Activated CD4-positive, alpha-beta T cell treated with anti-CD3 and anti-CD28 coated beads for 36 hours (primary cell): ENCODE measurements at regions not wholly inside any gene's neighbourhood (a gene's known extent, or its start where the extent isn't known, plus 50 kb on each side); places are given as distances from the start of the nearest gene placed in this dataset.
"Not testable (repeated sequence)": the region's sequence is repeated elsewhere in the genome, so short reads cannot be mapped to it uniquely, and the experiment has no call there.

Source experiments
- ATAC-seq: fragments of 200-7000 bp; cut with Tn5 transposase; one replicate; pipeline ENCODE4 v1.10.0; 2021; ENCODE audit warnings: mild to moderate bottlenecking, moderate library complexity
- CTCF ChIA-PET: fragments of 350-600 bp; sonication (Branson Sonifier 250); formaldehyde crosslinking; loops from one replicate; lab custom pipeline; 2021; ENCODE audit warnings: antibody characterized with exemption; lab: Charles Lee
- POLR2A ChIA-PET: fragments of 350-600 bp; sonication (Branson Sonifier 250); formaldehyde crosslinking; loops from one replicate; lab custom pipeline; 2021; ENCODE audit warnings: antibody characterized with exemption, inconsistent platforms; lab: Charles Lee
- DNase-seq: peaks from one replicate; pipeline ENCODE4 v3.0.0-alpha.2; 2020
- H3K27ac Mint-ChIP-seq: one replicate; pipeline ENCODE4 v1.8.0; 2021; ENCODE audit warnings: mixed read lengths
- H3K27me3 Mint-ChIP-seq: one replicate; pipeline ENCODE4 v1.8.0; 2021; ENCODE audit warnings: mixed read lengths
- H3K36me3 Mint-ChIP-seq: one replicate; pipeline ENCODE4 v1.8.0; 2021; ENCODE audit warnings: low read depth, mixed read lengths
- H3K4me1 Mint-ChIP-seq: one replicate; pipeline ENCODE4 v1.8.0; 2021; ENCODE audit warnings: mixed read lengths
- H3K4me3 Mint-ChIP-seq: one replicate; pipeline ENCODE4 v1.8.0; 2021; ENCODE audit warnings: mild to moderate bottlenecking, moderate library complexity, mixed read lengths
- H3K9me3 Mint-ChIP-seq: one replicate; pipeline ENCODE4 v1.8.0; 2021; ENCODE audit warnings: low read depth, mixed read lengths
- intact Hi-C, 2 experiments: fragments of 100-400 bp; cut with DNase I in 1 of 2; cut with micrococcal nuclease in 1 of 2; formaldehyde crosslinking; loops; one replicate each; pipeline versions ENCODE4 v1.14.2 to v1.15.1; 2022 to 2024; cut with DNase I, micrococcal nuclease

DNA sequence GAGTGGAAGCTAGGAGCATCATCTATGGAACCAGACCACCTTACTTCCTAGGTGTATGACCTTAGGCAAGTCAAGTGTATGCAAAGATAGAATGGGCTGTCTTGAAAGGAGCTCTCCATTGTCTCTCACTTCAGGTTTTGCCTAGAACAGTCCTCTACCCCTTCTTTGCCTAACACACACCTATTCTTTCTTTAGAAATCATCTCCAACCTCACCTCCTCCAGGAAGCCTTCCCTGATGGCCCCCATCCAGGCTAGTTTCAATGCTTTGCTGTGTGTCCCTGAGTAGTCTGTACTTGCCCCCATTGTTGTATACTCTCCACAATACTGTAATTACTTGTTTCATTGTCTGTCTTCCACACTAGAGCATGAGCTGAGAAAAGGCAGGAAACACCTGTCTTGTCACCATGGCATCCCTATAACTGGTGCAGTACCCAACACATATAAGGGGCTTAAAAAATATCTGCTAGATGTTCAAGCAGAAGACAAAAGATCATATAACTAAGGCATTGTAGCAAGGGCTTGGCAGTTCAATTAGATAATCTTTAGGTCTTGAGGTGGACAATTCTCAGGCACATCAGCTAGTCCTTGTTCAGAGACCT is 83.0 kb downstream of the RRAGC start:
- no peak for ATAC-seq
- intact Hi-C loops = no loop called here
- no peak overlapping the region for H3K27ac Mint-ChIP-seq
- peaks cover 19% of the 10 kb centered on the region for H3K27me3 Mint-ChIP-seq
- H3K4me1 Mint-ChIP-seq = no peaks in the 10 kb centered on the region
- no peak overlapping the region for H3K4me3 Mint-ChIP-seq
- H3K36me3 Mint-ChIP-seq = no peaks in the 10 kb centered on the region
- ChIA-PET CTCF (interaction anchor here (0.6 kb wide), 1 partner anchor 110 kb away, joined by 3 read pairs; no protein-coding TSS in a partner anchor), POLR2A (no interaction called here)
- no peak for DNase-seq
- H3K9me3 Mint-ChIP-seq = no peaks in the 10 kb centered on the region

DNA sequence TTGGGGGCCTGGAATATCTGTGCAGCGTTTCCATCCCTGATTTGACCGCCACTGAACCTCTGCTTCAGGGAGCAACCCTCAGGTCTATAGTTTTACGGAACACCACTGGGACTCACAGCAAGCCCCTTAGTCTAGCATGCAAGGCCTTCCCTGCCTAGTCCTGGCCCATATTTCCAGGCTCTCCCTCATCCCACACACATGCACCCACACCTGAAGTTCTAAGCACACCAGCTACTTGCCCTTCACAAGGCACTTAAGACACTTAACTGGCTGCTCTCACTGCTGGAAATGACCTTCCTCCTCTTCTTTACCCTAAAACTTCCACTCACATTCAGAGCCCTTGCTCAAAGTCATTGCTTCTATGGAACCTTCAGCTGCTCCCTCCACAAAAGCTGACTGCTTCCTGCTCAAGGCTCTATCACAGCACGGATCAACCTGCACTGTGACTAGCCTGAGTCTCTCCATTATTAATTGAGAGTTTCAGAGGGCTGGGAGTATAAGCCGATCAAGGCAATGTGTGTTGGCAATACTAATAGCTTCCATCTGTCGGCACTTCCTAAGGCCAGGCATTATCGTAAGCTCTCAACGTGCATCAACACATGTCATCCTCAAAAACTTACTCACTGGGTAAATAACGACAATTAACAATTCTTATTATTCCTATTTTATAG is 84.3 kb downstream of the RRAGC start:
- CTCF ChIA-PET = interaction anchor here (1.1 kb wide), 1 partner anchor 60 kb away, joined by 3 read pairs; no protein-coding TSS in a partner anchor

DNA sequence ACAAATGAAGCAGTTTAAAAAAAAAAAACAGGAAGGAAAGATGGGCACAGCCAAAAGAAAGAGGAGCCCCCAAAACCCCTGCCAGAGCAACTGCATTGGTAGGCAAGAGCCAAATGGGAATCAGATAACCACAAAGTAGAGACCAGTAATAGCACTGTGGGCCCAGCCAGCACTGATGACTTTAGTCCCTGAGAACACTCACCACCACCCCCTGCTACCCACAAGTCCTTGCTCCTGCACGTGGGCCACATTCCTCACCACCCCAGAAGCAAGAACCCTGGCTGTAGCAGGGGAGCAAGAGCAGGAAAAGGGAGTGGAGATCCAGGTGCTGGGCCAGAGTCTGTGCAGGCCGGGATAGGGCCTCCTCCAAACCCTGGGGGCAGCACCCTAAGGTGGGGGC is 86.1 kb downstream of the RRAGC start:
- intact Hi-C loops = no loop called here
- POLR2A ChIA-PET = no interaction called here

More for the DNA sequence above, 84.3 kb downstream of the RRAGC start:
- POLR2A ChIA-PET = no interaction called here
- DNase-seq (no peak), ATAC-seq (no peak)
- Mint-ChIP-seq H3K27ac (no peak overlapping the region), H3K9me3 (no peaks in the 10 kb centered on the region), H3K36me3 (no peaks in the 10 kb centered on the region), H3K27me3 (peaks cover 14% of the 10 kb centered on the region), H3K4me3 (no peak overlapping the region), H3K4me1 (no peaks in the 10 kb centered on the region)
- intact Hi-C loops = no loop called here

DNA sequence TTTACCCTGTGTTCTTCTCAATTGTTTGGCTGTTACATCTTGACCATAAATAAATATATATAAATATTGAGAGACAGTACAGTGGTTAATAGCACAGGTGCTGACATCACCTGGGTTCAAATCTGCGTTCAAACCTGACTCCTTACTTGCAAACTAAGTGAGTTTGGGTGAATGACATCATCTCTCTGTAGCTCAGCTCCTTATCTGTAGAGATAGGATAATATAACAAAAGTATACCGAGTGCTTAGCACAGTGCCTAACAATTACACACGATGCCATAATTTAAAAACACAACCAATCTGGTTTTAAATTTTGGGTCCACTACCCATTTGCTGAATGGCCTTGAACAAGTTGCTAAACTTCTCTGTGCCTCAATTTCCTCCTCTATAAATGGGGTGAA is 86.6 kb downstream of the RRAGC start:
- no peak overlapping the region for H3K27ac Mint-ChIP-seq
- H3K4me3 Mint-ChIP-seq = no peak overlapping the region
- peaks cover 17% of the 10 kb centered on the region for H3K27me3 Mint-ChIP-seq
- ChIA-PET CTCF (no interaction called here), POLR2A (no interaction called here)
- intact Hi-C loops = no loop called here
- no peaks in the 10 kb centered on the region for H3K9me3 Mint-ChIP-seq
- H3K36me3 Mint-ChIP-seq = no peaks in the 10 kb centered on the region
- no peak for DNase-seq
- no peaks in the 10 kb centered on the region for H3K4me1 Mint-ChIP-seq
- no peak for ATAC-seq

More for the DNA sequence above, 86.1 kb downstream of the RRAGC start:
- Mint-ChIP-seq H3K27ac (no peak overlapping the region), H3K4me3 (no peak overlapping the region), H3K27me3 (peaks cover 12% of the 10 kb centered on the region), H3K4me1 (no peaks in the 10 kb centered on the region), H3K9me3 (no peaks in the 10 kb centered on the region), H3K36me3 (no peaks in the 10 kb centered on the region)
- ATAC-seq (no peak), DNase-seq (no peak)
- CTCF ChIA-PET = no interaction called here

DNA sequence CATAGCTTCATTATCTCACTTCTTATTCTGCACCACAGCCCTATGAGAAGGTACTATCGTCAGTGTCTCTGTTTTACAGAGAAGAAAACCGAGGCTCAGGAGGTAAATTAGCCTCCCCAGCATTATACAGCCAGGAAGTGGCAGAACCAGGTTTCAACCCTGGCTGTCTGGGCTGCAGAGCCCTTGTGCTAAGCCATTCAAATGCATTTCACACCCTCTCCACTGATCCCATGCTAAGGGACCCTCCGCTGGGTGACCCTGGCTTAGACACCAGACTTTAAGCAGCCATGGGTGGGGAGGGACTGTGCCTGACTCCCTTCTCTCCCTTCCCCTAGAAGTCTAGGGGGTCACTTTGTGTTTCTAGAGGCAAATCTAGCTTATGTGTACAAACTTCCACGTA is 87.5 kb downstream of the RRAGC start:
- intact Hi-C loops = no loop called here
- no peak for ATAC-seq
- no peaks in the 10 kb centered on the region for H3K4me1 Mint-ChIP-seq
- H3K9me3 Mint-ChIP-seq = no peaks in the 10 kb centered on the region
- no peak overlapping the region for H3K27ac Mint-ChIP-seq
- no peaks in the 10 kb centered on the region for H3K36me3 Mint-ChIP-seq
- POLR2A ChIA-PET = no interaction called here
- CTCF ChIA-PET = no interaction called here
- no peak overlapping the region for H3K4me3 Mint-ChIP-seq
- peaks cover 19% of the 10 kb centered on the region for H3K27me3 Mint-ChIP-seq
- DNase-seq = no peak

DNA sequence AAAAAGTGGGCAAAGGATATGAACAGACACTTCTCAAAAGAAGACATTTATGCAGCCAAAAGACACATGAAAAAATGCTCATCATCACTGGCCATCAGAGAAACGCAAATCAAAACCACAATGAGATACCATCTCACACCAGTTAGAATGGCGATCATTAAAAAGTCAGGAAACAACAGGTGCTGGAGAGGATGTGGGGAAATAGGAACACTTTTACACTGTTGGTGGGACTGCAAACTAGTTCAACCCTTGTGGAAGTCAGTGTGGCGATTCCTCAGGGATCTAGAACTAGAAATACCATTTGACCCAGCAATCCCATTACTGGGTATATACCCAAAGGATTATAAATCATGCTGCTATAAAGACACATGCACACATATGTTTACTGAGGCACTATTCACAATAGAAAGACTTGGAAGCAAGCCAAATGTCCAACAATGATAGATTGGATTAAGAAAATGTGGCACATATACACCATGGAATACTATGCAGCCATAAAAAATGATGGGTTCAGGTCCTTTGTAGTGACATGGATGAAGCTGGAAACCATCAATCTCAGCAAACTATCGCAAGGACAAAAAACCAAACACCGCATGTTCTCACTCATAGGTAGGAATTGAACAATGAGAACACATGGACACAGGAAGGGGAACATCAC is 88.9 kb downstream of the RRAGC start:
- DNase-seq, ATAC-seq: not testable (repeated sequence)

DNA sequence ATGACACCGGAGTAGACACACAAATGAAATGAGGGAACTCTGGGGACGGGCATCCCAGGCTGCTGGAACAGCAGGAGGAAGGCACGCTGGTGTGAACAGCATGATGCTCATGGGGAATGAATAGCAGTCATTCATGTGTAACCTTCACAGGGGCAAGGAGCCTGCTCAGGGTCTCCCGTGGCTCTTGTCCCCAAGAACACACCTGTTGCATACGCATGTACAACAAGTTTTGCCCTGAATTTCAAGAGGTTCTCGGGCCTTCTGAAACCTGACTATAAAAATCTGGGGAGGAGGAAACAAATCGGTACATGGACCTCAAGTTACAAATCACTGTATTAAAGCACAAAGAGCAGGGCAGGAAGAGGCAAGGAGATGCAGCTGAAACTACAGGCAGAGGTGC is 93.4 kb downstream of the RRAGC start:
- Mint-ChIP-seq H3K4me1 (no peaks in the 10 kb centered on the region), H3K27ac (no peak overlapping the region), H3K4me3 (no peak overlapping the region), H3K36me3 (no peaks in the 10 kb centered on the region), H3K27me3 (peaks cover 23% of the 10 kb centered on the region), H3K9me3 (no peaks in the 10 kb centered on the region)
- intact Hi-C loops = no loop called here
- DNase-seq (no peak), ATAC-seq (no peak)
- ChIA-PET POLR2A (no interaction called here), CTCF (no interaction called here)

More for the DNA sequence above, 88.9 kb downstream of the RRAGC start:
- H3K27ac Mint-ChIP-seq, H3K4me3 Mint-ChIP-seq, H3K36me3 Mint-ChIP-seq, POLR2A ChIA-PET, H3K4me1 Mint-ChIP-seq, H3K9me3 Mint-ChIP-seq, intact Hi-C loops, CTCF ChIA-PET: not testable (repeated sequence)
- H3K27me3 Mint-ChIP-seq = peaks cover 20% of the 10 kb centered on the region

DNA sequence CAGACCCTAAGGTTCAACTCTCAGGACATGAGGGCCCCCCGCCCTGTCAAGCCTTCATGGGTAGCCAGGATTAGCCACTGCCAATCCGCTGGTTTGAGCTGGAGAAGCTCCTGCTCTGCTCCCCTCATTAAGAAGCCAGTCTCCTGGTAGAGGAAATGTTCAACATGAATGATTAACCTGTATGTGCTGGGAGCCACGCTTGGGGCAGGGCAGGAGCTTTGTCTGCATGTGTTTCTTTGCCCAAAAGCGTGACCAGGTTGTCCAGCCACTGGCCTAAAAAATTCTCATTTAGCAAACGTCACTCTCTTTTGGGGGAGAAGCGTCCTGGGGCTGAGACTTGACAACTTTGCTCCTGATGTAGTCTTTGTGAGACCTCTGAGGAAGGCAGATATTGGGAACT is 96.5 kb downstream of the RRAGC start:
- Mint-ChIP-seq H3K27ac (no peak overlapping the region), H3K4me3 (no peak overlapping the region), H3K4me1 (no peaks in the 10 kb centered on the region), H3K9me3 (no peaks in the 10 kb centered on the region), H3K27me3 (peaks cover 21% of the 10 kb centered on the region), H3K36me3 (no peaks in the 10 kb centered on the region)
- DNase-seq (no peak), ATAC-seq (no peak)
- intact Hi-C loops = no loop called here
- ChIA-PET POLR2A (no interaction called here), CTCF (interaction anchor here (0.8 kb wide), 1 partner anchor 368 kb away, joined by 4 read pairs; no protein-coding TSS in a partner anchor)

DNA sequence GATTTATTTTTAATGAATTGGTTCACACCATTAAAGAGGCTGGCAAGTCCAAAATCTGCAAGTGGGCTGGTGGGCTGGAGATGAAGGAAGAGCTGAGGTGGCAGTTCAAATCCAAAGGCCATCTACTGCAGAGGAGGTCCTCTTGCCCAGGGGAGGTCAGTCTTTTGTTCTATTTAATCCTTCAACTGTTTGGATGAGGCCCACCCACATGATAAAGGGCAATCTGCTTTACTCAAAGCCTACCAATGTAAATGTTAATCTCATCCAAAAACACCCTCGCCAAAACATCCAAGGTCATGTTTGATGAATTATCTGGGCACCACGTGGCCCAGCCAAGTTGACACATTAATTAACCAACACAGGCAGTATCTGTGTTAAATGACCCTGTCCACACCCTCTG is 99.0 kb downstream of the RRAGC start:
- Mint-ChIP-seq H3K27me3 (peaks cover 13% of the 10 kb centered on the region), H3K36me3 (no peaks in the 10 kb centered on the region), H3K27ac (no peak overlapping the region), H3K4me1 (no peaks in the 10 kb centered on the region), H3K9me3 (no peaks in the 10 kb centered on the region), H3K4me3 (no peak overlapping the region)
- ATAC-seq (no peak), DNase-seq (no peak)
- CTCF ChIA-PET = no interaction called here
- POLR2A ChIA-PET = no interaction called here
- intact Hi-C loops = no loop called here

DNA sequence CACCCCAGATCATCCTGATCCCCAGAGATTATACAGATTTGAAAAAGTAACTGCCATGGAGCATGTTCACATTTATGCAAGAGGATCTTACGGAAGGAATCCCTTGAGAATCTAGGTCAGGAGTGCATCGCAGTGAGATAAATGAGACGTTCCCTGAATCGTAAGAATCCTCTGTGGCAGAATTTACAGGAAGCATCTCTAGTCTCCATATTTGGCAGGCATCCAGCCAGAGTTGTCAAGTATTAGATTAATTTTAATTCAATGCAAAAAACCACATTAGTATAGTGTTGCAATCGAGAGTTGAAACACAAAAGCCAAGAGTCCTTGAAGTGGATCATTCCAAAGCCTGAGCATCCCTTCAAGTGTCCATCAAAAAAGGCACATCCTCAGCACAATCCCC is 100.8 kb downstream of the RRAGC start:
- POLR2A ChIA-PET = no interaction called here
- H3K9me3 Mint-ChIP-seq = no peaks in the 10 kb centered on the region
- H3K27me3 Mint-ChIP-seq = peaks cover 12% of the 10 kb centered on the region
- CTCF ChIA-PET = no interaction called here
- intact Hi-C loops = no loop called here
- H3K4me3 Mint-ChIP-seq = no peak overlapping the region
- ATAC-seq = no peak
- no peak for DNase-seq
- no peak overlapping the region for H3K27ac Mint-ChIP-seq
- no peaks in the 10 kb centered on the region for H3K4me1 Mint-ChIP-seq
- no peaks in the 10 kb centered on the region for H3K36me3 Mint-ChIP-seq

DNA sequence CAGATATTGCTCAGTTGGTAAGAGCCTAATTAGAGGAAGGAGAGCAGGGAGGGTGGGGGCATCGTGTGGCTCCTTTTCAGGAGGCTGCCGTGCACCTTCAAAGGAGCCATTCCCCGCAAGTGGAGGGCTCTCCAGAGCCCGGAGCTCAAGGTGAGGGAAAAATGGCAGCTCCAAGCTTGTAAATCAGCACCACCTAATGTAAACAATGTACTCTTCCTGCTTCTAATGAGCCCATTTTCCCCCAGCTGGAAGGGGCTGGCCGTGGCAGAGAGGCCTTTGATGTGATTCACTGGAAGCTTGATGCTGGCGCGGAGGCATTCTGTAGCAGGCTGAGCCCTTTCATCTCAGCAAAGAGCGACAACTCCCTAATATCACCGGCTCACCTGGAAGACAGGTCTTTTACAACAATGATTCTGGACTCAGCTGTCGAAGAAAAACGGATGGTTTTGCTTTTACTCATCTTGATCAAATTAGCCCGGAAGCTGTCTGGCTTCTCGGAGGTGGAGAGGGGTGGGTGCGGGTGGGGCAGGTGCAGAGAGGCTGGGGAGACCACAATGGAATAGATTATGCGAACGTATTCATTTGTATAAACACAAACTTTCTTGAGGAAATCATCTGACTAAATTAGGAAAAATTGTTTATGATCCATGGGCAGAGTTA is 112.5 kb downstream of the RRAGC start:
- H3K4me1 Mint-ChIP-seq = peaks cover 9% of the 10 kb centered on the region
- no peaks in the 10 kb centered on the region for H3K9me3 Mint-ChIP-seq
- intact Hi-C loops = no loop called here
- ChIA-PET POLR2A (no interaction called here), CTCF (no interaction called here)
- no peaks in the 10 kb centered on the region for H3K36me3 Mint-ChIP-seq
- no peak overlapping the region for H3K4me3 Mint-ChIP-seq
- ATAC-seq (no peak), DNase-seq (no peak)
- H3K27ac Mint-ChIP-seq = no peak overlapping the region
- H3K27me3 Mint-ChIP-seq = peaks cover 13% of the 10 kb centered on the region
